ENCODE measurements at regions not wholly inside any gene's neighbourhood (a gene's known extent, or its start where the extent isn't known, plus 50 kb on each side); places are given as distances from the start of the nearest gene placed in this dataset.

DNA sequence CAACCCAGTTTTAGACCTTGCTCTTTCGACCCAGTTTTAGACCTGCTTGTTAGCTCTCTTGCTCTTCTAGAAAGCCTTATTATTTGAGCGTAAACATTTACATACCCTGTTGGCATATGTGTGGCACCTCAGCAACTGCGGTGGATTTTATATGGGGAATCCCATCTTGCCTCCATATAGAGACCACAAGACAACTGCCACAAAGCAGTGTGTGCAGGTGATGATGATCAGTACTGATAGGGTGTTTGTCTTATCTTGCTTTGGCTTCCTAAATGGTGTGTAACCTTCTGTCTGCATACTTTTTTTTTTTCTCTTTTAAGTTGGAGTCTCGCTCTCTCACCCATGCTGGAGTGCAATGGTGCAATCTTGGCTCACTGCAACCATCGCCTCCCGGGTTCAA is 1270.8 kb downstream of the MRPL39 start:
- H4K20me1 ChIP-seq (ENCODE audit: insufficient read depth, low read length), result no peaks in the 10 kb centered on the region
- H3K4me1 ChIP-seq (ENCODE audit: low read length), result no peaks in the 10 kb centered on the region
- H3K36me3 ChIP-seq (replicated peaks; ENCODE audit: insufficient read depth, low read length), result no peaks in the 10 kb centered on the region
- no peak overlapping the region for H3K27ac ChIP-seq (ENCODE audit: low read length)
- H3K4me2 ChIP-seq (ENCODE audit: low read depth, low read length), result no peak overlapping the region
- DNase-seq, result no peak
- no peaks in the 10 kb centered on the region for H3K27me3 ChIP-seq (replicated peaks; ENCODE audit: insufficient read depth, low read length)
- no peaks in the 10 kb centered on the region for H3K79me2 ChIP-seq (ENCODE audit: low read length)
- no peak overlapping the region for H3K9ac ChIP-seq (ENCODE audit: low read length)
- no peak overlapping the region for H2AFZ ChIP-seq (ENCODE audit: low read length)
- H3K9me2 ChIP-seq (replicated peaks; ENCODE audit: insufficient read depth, low read length), result no peaks in the 10 kb centered on the region
- no peak overlapping the region for H3K4me3 ChIP-seq (ENCODE audit: low read length)
- TF ChIP-seq, protein P1, sequence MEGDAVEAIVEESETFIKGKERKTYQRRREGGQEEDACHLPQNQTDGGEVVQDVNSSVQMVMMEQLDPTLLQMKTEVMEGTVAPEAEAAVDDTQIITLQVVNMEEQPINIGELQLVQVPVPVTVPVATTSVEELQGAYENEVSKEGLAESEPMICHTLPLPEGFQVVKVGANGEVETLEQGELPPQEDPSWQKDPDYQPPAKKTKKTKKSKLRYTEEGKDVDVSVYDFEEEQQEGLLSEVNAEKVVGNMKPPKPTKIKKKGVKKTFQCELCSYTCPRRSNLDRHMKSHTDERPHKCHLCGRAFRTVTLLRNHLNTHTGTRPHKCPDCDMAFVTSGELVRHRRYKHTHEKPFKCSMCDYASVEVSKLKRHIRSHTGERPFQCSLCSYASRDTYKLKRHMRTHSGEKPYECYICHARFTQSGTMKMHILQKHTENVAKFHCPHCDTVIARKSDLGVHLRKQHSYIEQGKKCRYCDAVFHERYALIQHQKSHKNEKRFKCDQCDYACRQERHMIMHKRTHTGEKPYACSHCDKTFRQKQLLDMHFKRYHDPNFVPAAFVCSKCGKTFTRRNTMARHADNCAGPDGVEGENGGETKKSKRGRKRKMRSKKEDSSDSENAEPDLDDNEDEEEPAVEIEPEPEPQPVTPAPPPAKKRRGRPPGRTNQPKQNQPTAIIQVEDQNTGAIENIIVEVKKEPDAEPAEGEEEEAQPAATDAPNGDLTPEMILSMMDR (IDR thresholded peaks at IDR 0.05; ENCODE audit: low read length), result no peak
- TF ChIP-seq EZH2 (optimal IDR thresholded peaks at IDR 0.05; ENCODE audit: low read depth, low read length) (no peak), EZH2phosphoT487 (IDR thresholded peaks at IDR 0.05; ENCODE audit: low read length) (no peak)
- H3K9me3 ChIP-seq (replicated peaks; ENCODE audit: insufficient read depth, low read length), result no peaks in the 10 kb centered on the region
- no peaks in the 10 kb centered on the region for H3F3A ChIP-seq (ENCODE audit: insufficient read depth, low read length)

DNA sequence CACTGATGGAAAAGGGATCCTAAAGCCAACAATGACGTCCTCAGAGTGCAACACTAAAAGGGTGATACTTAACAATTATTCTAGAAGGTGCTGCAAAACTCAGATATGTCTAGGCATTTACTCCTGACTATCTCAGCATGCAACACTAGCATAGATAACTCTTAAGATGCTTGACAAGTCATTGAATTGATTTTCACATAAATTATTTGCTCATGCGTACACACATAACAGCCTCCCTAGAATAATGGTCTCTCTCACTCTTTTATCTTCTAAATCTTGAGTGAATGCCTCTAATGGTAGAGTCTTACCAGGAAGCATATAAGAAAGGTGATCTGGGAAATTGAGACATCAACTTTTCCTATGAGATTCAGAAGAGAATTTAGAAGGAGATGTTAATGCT is 1283.7 kb downstream of the MRPL39 start:
- Histone ChIP-seq H3K79me2 (ENCODE audit: low read length) (no peaks in the 10 kb centered on the region), H3K27me3 (replicated peaks; ENCODE audit: insufficient read depth, low read length) (no peaks in the 10 kb centered on the region), H3K27ac (ENCODE audit: low read length) (no peak overlapping the region), H2AFZ (ENCODE audit: low read length) (no peak overlapping the region), H3K9me3 (replicated peaks; ENCODE audit: insufficient read depth, low read length) (no peaks in the 10 kb centered on the region), H3K9me2 (replicated peaks; ENCODE audit: insufficient read depth, low read length) (no peaks in the 10 kb centered on the region), H3K4me2 (ENCODE audit: low read depth, low read length) (no peak overlapping the region), H3K9ac (ENCODE audit: low read length) (no peak overlapping the region), H3K4me3 (ENCODE audit: low read length) (no peak overlapping the region), H3F3A (ENCODE audit: insufficient read depth, low read length) (no peaks in the 10 kb centered on the region), H3K36me3 (replicated peaks; ENCODE audit: insufficient read depth, low read length) (no peaks in the 10 kb centered on the region), H3K4me1 (ENCODE audit: low read length) (no peaks in the 10 kb centered on the region), H4K20me1 (ENCODE audit: insufficient read depth, low read length) (no peaks in the 10 kb centered on the region)
- TF ChIP-seq, protein P1 (IDR thresholded peaks at IDR 0.05; ENCODE audit: low read length), result no peak
- TF ChIP-seq EZH2 (optimal IDR thresholded peaks at IDR 0.05; ENCODE audit: low read depth, low read length), result no peak
- no peak for TF ChIP-seq EZH2phosphoT487 (IDR thresholded peaks at IDR 0.05; ENCODE audit: low read length)
- no peak for DNase-seq

DNA sequence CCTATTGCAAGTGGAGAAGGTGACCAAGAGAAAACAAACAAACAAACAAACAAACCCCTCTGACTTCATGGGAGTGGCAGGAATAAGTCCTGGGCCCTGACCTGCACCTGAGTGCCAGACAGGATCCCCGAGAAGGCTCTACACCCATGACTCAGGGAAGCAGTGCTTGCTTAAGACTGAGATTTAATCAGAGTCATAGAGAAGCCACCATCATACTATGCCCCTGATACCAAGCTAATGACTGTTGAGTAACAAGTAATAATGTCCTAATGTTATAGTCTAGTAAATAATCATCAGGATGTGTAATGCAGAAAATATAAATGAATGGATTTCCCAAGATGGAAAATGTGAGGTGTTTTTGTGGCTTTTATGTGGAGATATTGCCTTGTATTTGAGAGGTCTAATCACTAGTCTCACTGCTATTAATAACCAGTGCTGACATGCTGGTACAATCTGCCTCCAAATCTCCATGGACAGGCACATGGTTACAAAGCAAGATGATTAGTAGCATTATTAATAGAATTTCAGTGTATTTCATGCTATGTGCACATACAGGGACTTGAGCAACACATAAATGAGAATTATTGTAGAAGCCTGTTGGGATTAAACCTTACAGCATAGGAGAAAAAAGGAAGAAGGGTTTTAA is 1290.9 kb downstream of the MRPL39 start:
- no peak for TF ChIP-seq EZH2phosphoT487 (IDR thresholded peaks at IDR 0.05; ENCODE audit: low read length)
- TF ChIP-seq, protein P1 (IDR thresholded peaks at IDR 0.05; ENCODE audit: low read length), result no peak
- TF ChIP-seq EZH2 (optimal IDR thresholded peaks at IDR 0.05; ENCODE audit: low read depth, low read length), result no peak
- H3K9me3 ChIP-seq (replicated peaks; ENCODE audit: insufficient read depth, low read length), result no peaks in the 10 kb centered on the region
- H4K20me1 ChIP-seq (ENCODE audit: insufficient read depth, low read length), result no peaks in the 10 kb centered on the region
- no peak for DNase-seq
- H2AFZ ChIP-seq (ENCODE audit: low read length), result no peak overlapping the region
- H3K79me2 ChIP-seq (ENCODE audit: low read length), result no peaks in the 10 kb centered on the region
- H3K4me1 ChIP-seq (ENCODE audit: low read length), result no peaks in the 10 kb centered on the region
- H3K36me3 ChIP-seq (replicated peaks; ENCODE audit: insufficient read depth, low read length), result no peaks in the 10 kb centered on the region
- H3K4me3 ChIP-seq (ENCODE audit: low read length), result no peak overlapping the region
- H3K4me2 ChIP-seq (ENCODE audit: low read depth, low read length), result no peak overlapping the region
- no peak overlapping the region for H3K27ac ChIP-seq (ENCODE audit: low read length)
- H3F3A ChIP-seq (ENCODE audit: insufficient read depth, low read length), result no peaks in the 10 kb centered on the region
- H3K9ac ChIP-seq (ENCODE audit: low read length), result no peak overlapping the region
- H3K9me2 ChIP-seq (replicated peaks; ENCODE audit: insufficient read depth, low read length), result no peaks in the 10 kb centered on the region
- no peaks in the 10 kb centered on the region for H3K27me3 ChIP-seq (replicated peaks; ENCODE audit: insufficient read depth, low read length)
